Skeletal muscle tissue (tissue), 3 donors: ENCODE measurements at regions not wholly inside any gene's neighbourhood (a gene's known extent, or its start where the extent isn't known, plus 50 kb on each side); places are given as distances from the start of the nearest gene placed in this dataset.
"Not testable (repeated sequence)": the region's sequence is repeated elsewhere in the genome, so short reads cannot be mapped to it uniquely, and the experiment has no call there.

Experiments used
- H3K27ac ChIP-seq: one replicate; pipeline ENCODE4 v1.7.0; 2013; ENCODE audit warnings: mild to moderate bottlenecking, low read depth, low read length, inconsistent platforms
- H3K27me3 ChIP-seq, 3 donors: one replicate each; pipeline ENCODE4 v1.7.0; 2013; ENCODE audit warnings: low read length in 3 of 3; ENCODE audit not compliant: control insufficient read depth in 3 of 3, insufficient read depth in 3 of 3
- H3K36me3 ChIP-seq, 3 donors: one replicate each; pipeline ENCODE4 v1.7.0; 2013; ENCODE audit warnings: low read length in 3 of 3; ENCODE audit not compliant: control insufficient read depth in 3 of 3, insufficient read depth in 3 of 3
- H3K4me1 ChIP-seq, 3 donors: one replicate each; pipeline ENCODE4 v1.7.0; 2013; ENCODE audit warnings: low read length in 3 of 3, mild to moderate bottlenecking in 3 of 3; ENCODE audit not compliant: control insufficient read depth in 3 of 3, insufficient read depth in 3 of 3
- H3K4me3 ChIP-seq, 3 donors: one replicate each; pipeline ENCODE4 v1.7.0; 2013; ENCODE audit warnings: low read length in 3 of 3
- H3K9ac ChIP-seq, 3 donors: one replicate each; pipeline ENCODE4 v1.7.0; 2013; ENCODE audit warnings: low read length in 3 of 3, mild to moderate bottlenecking in 3 of 3, moderate library complexity in 2 of 3, low read depth in 1 of 3
- H3K9me3 ChIP-seq, 3 donors: one replicate each; pipeline ENCODE4 v1.7.0; 2013; ENCODE audit warnings: low read length in 3 of 3; ENCODE audit not compliant: control insufficient read depth in 3 of 3
- donor health status: Osteomylitis.

DNA sequence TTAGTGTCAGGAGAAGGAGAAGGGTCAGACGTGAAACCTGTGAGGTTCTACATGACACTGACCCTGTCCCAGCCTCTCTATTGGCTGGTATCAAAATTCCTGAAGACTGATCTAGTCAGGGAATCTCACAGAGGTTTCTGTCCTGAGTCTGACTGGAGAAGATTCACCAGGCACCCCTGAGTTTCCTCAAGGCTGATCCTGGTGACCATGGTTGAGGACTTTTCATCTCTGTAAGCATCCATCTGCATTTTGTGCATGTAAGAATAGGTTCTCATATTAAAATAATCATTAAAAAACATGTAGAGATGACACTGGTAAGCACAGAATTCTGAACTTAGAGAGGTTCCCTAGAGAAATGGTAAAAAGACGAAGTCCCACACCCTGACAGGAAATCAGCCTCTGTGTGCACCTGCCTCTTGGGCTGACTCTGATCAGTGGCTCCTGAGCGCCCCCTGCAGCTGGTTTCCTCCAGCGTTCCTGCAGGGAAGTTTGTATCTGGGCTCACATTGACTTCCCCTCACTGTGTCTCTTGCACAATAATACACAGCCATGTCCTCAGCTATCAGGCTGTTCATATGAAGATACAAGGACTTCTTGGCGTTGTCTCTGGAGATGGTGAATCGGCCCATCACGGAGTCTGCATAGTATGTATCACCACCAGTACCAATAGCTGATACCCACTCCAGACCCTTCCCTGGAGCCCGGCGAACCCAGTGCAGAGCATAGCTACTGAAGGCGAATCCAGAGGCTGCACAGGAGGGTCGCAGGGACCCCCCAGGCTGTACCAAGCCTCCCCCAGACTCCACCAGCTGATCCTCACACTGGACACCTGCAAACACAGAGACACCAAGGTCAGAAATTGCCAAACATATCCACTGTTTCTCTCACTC lies 991.9 kb downstream of the TMEM121 start:
- Histone ChIP-seq H3K9me3 (no peaks in the 10 kb centered on the region), H3K4me1 (no peaks in the 10 kb centered on the region), H3K27ac (no peak overlapping the region), H3K36me3 (no peaks in the 10 kb centered on the region), H3K27me3 (no peaks in the 10 kb centered on the region), H3K9ac (no peak overlapping the region), H3K4me3 (no peak overlapping the region)

DNA sequence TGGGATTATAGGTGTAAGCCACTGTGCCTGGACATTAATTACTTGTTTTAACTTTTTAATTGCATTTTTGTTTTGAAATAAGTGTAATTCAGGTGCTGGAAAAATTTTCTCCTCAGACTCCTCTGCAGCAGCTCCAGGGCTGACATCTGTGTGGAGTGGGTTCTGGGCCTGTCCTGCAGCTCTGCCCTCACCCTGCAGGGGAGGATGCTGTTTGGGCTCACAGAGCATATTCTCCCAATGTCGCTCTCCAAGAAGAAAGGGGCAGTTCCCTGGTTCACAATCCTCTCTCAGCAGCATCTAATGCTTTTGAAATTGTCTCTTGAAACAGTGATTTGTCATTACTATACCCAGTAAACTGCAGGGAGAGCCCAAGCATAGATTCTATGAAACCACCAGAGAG lies 995.7 kb downstream of the TMEM121 start:
- not testable (repeated sequence) for H3K36me3 ChIP-seq, H3K9me3 ChIP-seq, H3K4me3 ChIP-seq, H3K4me1 ChIP-seq, H3K27me3 ChIP-seq, H3K9ac ChIP-seq, H3K27ac ChIP-seq

DNA sequence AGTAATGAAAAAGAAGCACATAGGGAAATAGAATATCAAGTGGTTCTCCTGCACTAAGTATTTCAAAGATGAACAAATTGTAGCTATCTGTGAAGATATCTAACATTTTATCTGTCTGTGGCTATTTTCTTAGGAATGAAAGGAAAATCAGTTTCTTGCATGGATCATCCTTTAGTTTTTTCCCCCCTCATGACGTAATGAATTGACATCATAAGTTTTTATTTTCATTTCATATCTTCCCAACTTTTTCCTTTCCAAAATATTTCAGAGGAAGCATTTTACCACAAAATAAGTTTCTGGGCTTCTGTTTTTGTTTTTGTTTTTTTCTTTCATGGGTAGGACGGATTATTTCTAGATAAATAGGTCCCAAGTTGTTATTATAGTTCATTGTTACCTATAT lies 996.6 kb downstream of the TMEM121 start:
- H3K27ac ChIP-seq = no peak overlapping the region
- no peaks in the 10 kb centered on the region for H3K9me3 ChIP-seq
- H3K9ac ChIP-seq = no peak overlapping the region

DNA sequence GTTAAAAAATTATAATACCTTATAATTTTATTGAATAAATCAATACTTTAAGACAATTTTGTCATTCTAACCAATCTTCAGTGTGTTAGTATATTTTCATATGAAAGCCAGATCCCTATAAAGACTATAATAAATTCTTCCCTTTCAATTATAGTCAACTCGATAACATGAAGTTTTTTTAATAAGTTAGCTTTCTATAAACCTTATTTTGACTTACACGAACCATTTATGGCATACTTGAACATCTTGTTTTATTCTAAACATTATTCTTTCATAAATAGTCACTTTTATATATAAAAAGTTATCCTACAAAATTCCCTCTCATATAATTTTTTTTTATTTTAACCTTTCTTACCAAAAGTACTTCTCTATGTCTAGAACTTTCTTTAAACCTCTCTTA lies 1002.3 kb downstream of the TMEM121 start:
- no peak overlapping the region for H3K27ac ChIP-seq
- no peak overlapping the region for H3K9ac ChIP-seq
- no peaks in the 10 kb centered on the region for H3K4me1 ChIP-seq
- no peaks in the 10 kb centered on the region for H3K9me3 ChIP-seq
- no peak overlapping the region for H3K4me3 ChIP-seq
- peaks cover 0 to 3% (median 0%) of the 10 kb centered on the region in 3 donors for H3K27me3 ChIP-seq
- H3K36me3 ChIP-seq = no peaks in the 10 kb centered on the region

More for the DNA sequence above, 996.6 kb downstream of the TMEM121 start:
- no peaks in the 10 kb centered on the region for H3K4me1 ChIP-seq
- H3K27me3 ChIP-seq = no peaks in the 10 kb centered on the region
- no peaks in the 10 kb centered on the region for H3K36me3 ChIP-seq
- no peak overlapping the region for H3K4me3 ChIP-seq

DNA sequence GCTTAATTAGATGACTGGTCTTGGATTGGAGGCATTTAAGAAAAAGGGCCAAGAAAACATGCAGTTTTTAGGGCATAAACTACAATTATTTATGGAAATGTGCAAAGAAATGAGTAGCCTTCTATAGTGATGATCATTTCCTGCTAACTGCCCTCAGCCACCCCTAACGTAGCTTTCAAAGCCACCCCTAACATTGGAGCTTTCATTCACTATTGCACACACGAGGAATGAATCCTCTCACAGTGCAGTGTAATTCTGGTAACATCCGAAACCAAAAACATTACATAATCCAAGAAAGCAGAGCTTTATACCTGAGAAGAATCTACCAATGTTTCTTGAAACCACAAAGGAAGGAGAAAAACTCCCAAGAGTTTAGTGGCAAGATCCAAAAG lies 1003.6 kb downstream of the TMEM121 start:
- Histone ChIP-seq H3K9me3 (no peaks in the 10 kb centered on the region), H3K27me3 (peaks cover 0 to 3% (median 0%) of the 10 kb centered on the region in 3 donors), H3K4me3 (no peak overlapping the region), H3K4me1 (no peaks in the 10 kb centered on the region), H3K27ac (no peak overlapping the region), H3K9ac (no peak overlapping the region), H3K36me3 (no peaks in the 10 kb centered on the region)

DNA sequence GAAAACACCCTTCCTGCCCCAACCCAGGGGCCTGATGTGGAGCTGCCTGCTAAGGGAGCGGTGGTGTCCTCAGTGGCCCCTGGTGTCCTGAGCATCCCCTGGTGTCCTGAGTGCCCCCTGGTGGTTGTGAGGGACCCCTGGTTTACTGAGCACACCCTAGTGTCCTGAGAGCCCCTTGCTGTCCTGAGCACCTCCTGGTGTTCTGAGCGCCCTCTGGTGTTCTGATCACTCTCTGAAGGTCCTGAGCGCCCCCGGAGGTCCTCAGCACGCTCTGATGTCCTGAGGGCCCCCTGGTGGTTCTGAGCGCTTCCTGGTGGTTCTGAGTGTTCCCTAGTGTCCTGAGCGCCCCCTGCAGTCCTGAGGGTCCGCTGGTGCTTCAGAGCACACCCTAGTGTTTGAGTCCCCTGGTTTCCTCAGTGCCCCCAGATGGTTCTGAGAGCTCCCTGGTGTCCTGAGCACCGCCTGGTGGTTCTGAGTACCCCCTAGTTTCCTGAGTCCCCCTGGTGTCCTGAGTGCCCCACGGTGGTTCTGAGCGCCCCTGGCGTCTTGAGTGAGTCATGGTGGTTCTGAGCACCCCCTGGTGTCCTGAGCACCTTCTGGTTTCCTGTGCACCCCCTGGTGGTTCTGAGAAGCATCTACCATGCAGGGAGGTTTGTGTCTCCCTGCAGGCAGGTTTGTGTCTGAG lies 1004.2 kb downstream of the TMEM121 start:
- Histone ChIP-seq H3K9me3 (no peaks in the 10 kb centered on the region), H3K4me3 (no peak overlapping the region)

DNA sequence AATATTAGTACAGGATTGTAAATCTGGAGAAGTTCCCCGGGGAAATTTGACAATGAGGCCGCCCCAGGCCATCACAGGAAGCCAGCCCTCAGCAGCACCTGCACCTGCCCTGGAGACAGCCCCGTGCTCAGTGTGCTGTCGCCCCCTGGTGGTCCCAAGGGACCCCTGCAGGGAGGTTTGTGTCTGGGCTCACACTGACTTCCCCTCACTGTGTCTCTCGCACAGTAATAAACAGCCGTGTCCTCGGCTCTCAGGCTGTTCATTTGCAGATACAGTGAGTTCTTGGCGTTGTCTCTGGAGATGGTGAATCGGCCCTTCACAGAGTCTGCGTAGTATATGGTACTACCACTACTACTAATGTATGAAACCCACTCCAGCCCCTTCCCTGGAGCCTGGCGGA lies 1011.2 kb downstream of the TMEM121 start:
- H3K4me1 ChIP-seq, H3K36me3 ChIP-seq, H3K27me3 ChIP-seq, H3K9me3 ChIP-seq, H3K4me3 ChIP-seq, H3K27ac ChIP-seq, H3K9ac ChIP-seq: not testable (repeated sequence)

More for the DNA sequence above, 1004.2 kb downstream of the TMEM121 start:
- Histone ChIP-seq H3K27me3 (peaks cover 0 to 3% (median 0%) of the 10 kb centered on the region in 3 donors), H3K9ac (no peak overlapping the region), H3K27ac (no peak overlapping the region), H3K36me3 (no peaks in the 10 kb centered on the region), H3K4me1 (no peaks in the 10 kb centered on the region)

DNA sequence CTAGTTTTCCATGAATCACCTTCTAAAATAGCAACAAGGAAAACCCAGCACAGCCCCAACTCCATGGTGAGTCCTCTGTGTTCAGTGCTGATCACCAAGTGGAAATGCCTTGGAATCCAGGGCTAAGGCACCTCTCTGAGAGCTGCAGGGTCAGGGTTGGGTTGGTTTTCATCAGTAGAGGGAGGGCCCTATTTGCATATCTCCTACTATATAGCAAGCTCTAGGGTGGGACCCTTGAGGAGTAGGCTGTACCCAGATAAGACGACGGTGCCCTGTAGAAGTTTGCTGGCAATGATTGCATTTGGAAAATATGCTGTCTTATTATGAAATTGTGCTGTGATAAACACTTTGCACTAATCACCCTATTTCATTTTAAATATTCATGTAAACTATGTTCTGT lies 1011.8 kb downstream of the TMEM121 start:
- H3K36me3 ChIP-seq = no peaks in the 10 kb centered on the region
- no peak overlapping the region for H3K9ac ChIP-seq
- peaks cover 0 to 5% (median 0%) of the 10 kb centered on the region in 3 donors for H3K27me3 ChIP-seq
- H3K27ac ChIP-seq = no peak overlapping the region
- H3K9me3 ChIP-seq = no peaks in the 10 kb centered on the region
- H3K4me1 ChIP-seq = no peaks in the 10 kb centered on the region
- no peak overlapping the region for H3K4me3 ChIP-seq

DNA sequence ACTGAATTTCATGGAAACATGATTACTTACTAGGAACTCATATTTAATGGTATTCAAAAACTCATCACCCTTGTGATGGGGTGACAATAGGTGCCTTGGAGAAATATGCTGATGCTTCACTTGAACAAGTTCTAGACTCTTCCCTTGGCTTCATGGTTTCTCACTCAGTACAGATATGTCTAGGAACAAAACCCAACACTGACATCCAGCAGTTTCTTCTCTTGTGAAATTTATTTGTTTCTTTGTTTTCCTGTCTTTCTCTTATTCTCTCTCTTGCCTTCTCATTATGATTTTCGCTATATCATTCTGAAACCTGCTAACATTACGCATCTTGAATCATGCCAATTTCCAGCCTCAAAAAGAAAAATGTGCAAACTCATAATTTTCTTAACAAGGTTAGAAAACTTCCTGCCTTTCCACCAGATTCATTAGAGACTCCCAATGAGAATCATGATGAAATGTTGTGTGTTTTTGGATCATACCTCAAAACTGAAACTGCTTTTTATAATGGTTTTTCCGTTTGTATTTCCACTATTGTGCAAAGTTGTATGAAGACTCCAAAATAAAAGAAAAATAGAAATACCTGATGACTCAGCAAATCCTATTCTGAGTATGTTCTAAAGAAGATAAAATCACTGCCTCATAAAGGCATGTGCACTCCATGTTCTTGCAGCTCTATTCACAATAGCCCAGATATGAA lies 1021.5 kb downstream of the TMEM121 start:
- Histone ChIP-seq H3K4me1 (no peaks in the 10 kb centered on the region), H3K27ac (no peak overlapping the region), H3K36me3 (no peaks in the 10 kb centered on the region), H3K9me3 (no peaks in the 10 kb centered on the region), H3K9ac (no peak overlapping the region), H3K4me3 (no peak overlapping the region), H3K27me3 (no peaks in the 10 kb centered on the region)

DNA sequence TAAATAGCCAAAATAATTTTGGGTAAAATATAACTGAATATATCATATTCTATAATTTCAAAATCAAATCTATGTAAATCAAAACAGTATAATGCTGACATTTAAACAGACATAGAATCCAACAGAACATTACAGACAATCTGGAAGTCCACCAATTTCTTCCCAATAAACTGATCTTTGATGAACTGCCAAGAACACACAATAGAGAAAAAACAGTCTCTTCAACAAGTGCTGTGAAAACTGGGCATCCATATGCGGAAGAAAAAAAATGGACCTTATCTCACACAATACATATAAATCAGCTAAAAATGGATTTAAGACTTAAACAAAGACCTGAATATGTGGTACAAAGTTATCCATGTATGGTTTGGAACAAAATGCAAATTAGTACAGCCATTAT lies 1022.7 kb downstream of the TMEM121 start:
- Histone ChIP-seq H3K36me3 (no peaks in the 10 kb centered on the region), H3K4me3 (no peak overlapping the region), H3K27ac (no peak overlapping the region), H3K9me3 (no peaks in the 10 kb centered on the region), H3K9ac (no peak overlapping the region), H3K4me1 (no peaks in the 10 kb centered on the region), H3K27me3 (no peaks in the 10 kb centered on the region)
